Fibroblast of villous mesenchyme (primary cell): ENCODE measurements at regions not wholly inside any gene's neighbourhood (a gene's known extent, or its start where the extent isn't known, plus 50 kb on each side); places are given as distances from the start of the nearest gene placed in this dataset.

ENCODE experiments used
- DNase-seq: peaks from one replicate; pipeline ENCODE4 v3.0.0-alpha.2; 2010; ENCODE audit warnings: low read depth
- H3K4me3 ChIP-seq: 2 replicates; pipeline ENCODE4 v1.5.1; 2011; ENCODE audit warnings: low read depth, mild to moderate bottlenecking, low read length
- TF ChIP-seq, protein P1 (sequence below): IDR thresholded peaks from 2 replicates; pipeline ENCODE4 v1.5.1; 2012; ENCODE audit warnings: low read depth, mild to moderate bottlenecking, low read length; ENCODE audit not compliant: insufficient read depth

DNA sequence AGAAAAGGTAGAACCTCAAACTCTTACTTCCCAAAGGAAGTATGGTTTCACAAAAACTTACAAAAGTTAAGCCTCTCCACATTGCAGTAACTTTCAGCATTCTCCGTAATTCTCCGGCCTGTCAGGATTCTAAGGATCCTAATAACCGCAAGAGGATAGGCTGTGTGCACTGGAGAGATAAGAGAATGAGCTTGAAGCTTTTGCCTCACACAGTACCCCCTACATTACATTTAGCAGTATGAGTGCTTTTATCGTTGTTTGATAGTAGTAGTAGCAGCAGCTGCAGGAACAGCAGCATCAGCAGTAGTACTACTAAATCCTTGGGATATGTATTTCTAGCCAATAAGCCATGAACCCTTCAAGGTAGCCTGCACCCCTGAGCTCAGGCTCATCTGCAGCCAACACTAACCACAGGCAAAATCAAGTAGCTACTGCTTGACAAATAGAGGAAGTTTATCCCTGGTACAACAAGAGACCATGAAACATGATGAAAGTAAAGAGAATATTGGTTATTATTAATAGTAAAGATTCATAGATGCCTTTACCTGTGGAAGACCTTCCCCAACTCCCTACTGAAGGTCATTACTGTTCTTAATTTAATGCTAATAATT, 222.6 kb upstream of the CNTNAP2 start:
- no peak for DNase-seq
- TF ChIP-seq, protein P1, sequence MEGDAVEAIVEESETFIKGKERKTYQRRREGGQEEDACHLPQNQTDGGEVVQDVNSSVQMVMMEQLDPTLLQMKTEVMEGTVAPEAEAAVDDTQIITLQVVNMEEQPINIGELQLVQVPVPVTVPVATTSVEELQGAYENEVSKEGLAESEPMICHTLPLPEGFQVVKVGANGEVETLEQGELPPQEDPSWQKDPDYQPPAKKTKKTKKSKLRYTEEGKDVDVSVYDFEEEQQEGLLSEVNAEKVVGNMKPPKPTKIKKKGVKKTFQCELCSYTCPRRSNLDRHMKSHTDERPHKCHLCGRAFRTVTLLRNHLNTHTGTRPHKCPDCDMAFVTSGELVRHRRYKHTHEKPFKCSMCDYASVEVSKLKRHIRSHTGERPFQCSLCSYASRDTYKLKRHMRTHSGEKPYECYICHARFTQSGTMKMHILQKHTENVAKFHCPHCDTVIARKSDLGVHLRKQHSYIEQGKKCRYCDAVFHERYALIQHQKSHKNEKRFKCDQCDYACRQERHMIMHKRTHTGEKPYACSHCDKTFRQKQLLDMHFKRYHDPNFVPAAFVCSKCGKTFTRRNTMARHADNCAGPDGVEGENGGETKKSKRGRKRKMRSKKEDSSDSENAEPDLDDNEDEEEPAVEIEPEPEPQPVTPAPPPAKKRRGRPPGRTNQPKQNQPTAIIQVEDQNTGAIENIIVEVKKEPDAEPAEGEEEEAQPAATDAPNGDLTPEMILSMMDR, result no peak
- H3K4me3 ChIP-seq, result no peak overlapping the region

DNA sequence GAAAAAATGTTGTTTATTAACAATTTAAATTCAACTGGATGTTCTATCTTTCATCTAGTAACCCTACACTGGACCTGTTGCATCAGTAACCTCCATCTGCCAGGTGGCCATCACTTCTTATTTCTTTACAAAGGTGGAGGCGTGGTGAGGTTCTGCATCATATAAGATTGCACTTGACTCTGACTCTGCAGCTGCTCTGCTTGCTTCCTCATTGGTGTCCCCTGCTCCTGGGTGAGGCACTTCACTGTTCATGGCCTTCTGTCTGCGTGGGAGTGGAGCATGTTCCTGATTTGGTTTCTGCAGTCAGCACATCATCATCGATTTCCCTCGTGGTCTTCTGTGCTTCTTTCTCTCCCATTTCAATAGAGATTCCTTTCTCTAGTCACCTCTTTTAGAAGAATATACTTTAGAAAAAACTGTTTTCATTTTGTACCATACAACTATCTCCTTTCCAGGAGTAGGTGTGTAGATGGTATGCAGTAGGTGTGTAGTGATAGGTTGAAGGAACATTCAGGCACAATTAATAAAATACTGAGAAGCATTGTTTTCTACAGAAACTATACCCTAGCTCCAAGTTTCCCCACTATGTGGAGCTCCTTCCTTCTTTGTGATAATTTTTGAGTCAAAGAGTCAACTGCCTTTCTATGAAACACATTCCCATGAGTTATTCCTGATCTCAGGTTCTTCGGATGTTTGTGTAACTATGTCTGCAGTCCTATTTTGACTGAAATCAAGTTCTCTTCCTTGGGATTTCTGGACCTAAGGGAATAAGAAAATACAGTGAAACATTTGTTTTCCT, 231.7 kb upstream of the CNTNAP2 start:
- TF ChIP-seq, protein P1, result no peak
- H3K4me3 ChIP-seq, result no peak overlapping the region
- no peak for DNase-seq

DNA sequence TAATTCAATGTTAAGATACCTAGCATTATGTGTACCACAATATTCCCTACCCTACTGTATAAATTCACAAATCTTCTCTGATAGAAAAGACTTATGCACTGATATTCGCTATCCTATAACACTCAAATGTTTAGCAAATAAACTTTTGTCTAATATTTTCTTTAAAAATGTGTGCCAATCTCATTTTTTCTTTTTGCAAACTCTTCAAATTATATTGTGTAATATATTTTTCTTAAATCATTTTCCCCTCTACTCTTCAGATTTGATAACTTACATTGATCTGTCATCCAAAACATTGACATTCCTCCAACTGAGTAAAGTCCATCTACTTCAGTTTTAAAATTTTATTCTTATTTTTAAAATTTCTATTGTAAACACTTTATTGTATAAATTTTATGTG, 240.2 kb upstream of the CNTNAP2 start:
- TF ChIP-seq, protein P1, result no peak
- no peak for DNase-seq
- no peak overlapping the region for H3K4me3 ChIP-seq

DNA sequence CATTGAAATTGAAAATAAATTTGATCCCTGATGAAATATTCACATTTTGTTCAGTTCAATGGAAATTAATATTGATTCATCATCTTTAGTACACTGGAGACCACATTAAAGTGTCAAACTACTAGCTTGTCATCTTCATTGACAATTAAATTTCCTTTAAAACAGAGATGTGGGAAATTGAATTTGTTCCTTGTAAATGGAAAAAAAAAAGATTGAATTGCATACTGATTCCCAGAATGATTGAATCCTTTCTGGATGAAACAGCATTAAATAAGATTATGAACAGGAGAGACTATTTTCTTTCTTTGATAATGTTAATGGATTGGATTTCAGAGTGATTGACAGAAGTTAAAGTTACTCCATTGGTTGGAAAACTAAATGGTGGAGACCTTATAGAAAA, 241.3 kb upstream of the CNTNAP2 start:
- H3K4me3 ChIP-seq, result no peak overlapping the region

DNA sequence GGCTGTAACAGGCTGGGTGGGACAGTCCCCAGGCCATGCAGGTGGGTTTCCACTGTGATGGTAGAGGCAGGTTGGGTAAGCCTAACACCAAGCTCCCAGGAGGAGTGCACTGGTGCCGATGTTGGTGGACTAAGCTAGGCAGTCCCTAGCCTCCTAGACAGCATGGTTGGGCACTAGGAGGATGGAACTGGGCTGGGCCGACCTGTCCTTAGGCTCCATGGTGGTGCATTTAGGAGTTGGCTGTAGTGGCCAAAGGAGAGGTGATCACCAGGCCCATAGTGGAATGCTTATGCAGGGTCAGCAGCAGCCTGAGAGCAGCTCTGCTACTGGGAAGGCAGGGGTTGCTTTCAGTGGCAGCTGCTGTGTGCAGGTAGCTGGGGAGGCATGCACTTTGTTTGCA, 247.7 kb upstream of the CNTNAP2 start:
- H3K4me3 ChIP-seq, result no peak overlapping the region
- TF ChIP-seq, protein P1, result no peak
- DNase-seq, result no peak

More for the DNA sequence above, 241.3 kb upstream of the CNTNAP2 start:
- TF ChIP-seq, protein P1, result no peak
- DNase-seq, result no peak

DNA sequence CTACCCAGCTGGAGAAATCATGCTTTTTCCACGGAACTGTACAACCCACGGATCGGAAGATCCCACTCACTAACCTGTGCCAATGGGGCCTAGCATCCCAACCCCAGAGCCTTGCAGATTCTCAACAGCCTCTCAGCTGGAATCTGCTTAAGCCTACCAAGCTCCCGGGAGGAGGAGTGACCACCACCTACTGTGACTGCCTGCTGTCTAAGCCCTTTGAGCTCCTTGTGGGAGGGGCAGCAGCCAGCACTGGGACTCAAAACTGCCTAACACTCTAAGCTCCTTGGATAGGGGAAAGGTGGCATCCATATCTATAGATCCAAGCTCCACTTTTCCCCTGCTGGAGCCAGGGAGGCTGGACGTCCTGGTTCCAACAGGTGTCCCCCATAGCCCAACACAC, 254.4 kb upstream of the CNTNAP2 start:
- H3K4me3 ChIP-seq, result no peak overlapping the region
- DNase-seq, result no peak
- TF ChIP-seq, protein P1, result no peak

DNA sequence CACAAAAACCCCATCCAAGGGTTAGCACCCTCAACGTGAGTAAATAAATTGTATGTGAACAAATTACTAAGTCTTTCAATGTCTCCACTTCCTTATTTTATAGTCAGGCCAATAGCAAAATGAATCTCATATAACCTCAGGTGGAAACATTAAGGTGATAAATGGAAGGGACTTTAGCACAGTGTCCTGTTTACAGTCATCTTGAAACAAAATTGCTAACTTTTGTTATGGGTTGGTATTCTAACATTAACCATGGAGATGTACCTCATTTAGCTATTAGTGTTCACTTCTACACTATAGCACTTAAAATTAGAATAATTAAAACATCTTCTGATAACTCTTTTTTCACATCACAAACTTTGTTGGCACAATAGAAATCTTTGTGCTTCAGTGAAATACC, 255.8 kb upstream of the CNTNAP2 start:
- TF ChIP-seq, protein P1, result no peak
- no peak for DNase-seq

More for the DNA sequence above, 255.8 kb upstream of the CNTNAP2 start:
- no peak overlapping the region for H3K4me3 ChIP-seq
